ENCODE measurements at regions not wholly inside any gene's neighbourhood (a gene's known extent, or its start where the extent isn't known, plus 50 kb on each side); places are given as distances from the start of the nearest gene placed in this dataset.

GRCh38 chr13:73198991-73199411 is 140.2 kb downstream of the KLF5 start:
- DNase-seq (ENCODE audit: low spot score): no peak

GRCh38 chr13:73195091-73195490 is 136.3 kb downstream of the KLF5 start:
- DNase-seq (ENCODE audit: low spot score): no peak

GRCh38 chr13:73194310-73194709 is 135.5 kb downstream of the KLF5 start:
- DNase-seq (ENCODE audit: low spot score): no peak

GRCh38 chr13:73193554-73193953 is 134.7 kb downstream of the KLF5 start:
- DNase-seq (ENCODE audit: low spot score): no peak

DNA sequence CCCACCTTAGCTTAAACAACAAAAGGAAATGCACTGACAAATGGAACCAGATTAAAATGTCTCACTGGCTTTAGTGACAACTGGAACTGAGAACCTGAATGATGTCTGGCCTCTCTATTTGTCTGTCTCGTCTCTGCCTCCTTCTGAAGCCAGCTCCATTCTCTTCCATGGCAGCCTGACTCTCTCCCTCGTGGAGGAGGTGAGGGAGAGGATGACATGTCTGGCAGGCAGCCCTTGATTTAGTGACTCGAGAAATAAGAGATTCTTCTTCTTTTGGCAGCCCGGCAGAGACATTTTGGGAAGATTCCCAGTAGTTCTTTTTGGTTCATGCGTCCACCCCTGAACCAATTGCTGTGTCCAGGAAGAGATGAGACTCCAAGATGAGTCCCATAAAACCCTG is 131.7 kb downstream of the KLF5 start:
- DNase-seq (ENCODE audit: low spot score): no peak

DNA sequence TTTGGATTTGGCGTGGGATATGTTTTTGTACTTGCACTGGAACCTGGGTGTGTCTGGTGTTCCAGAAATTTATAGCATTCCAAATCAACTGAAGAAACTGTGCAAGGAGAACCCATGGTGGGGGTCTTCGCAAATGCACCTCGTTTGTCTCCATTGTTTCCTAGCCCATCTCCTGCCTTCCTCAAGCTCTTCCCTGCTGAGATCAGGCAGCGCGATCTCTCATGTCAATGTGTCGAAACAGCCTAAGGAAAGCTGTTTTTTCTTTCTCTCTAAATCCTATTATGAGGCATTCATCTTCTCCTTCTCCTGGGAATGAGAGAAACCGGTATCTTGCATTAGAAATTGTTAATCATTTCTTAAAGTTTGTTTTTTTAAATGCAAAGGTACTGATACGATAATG is 131.0 kb downstream of the KLF5 start:
- no peak for DNase-seq (ENCODE audit: low spot score)

GRCh38 chr13:73189362-73189761 is 130.6 kb downstream of the KLF5 start:
- no peak for DNase-seq (ENCODE audit: low spot score)

DNA sequence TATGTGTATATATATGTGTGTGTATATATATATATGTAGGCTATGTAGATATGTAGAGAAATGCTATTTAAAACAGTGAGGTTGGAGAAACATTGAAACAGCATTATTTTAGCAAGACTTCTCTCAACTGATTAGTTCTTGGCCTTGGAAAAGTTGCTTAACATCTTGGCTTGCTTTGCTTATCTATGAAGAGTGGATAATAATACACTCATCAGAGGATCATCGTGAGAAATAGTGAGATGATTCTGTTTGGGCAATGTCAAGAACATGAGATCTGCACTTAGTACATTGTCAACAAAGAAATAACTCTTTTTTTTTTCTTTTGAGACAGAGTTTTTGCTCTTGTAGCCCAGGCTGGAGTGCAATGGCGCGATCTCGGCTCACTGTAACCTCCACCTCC is 128.3 kb downstream of the KLF5 start:
- DNase-seq (ENCODE audit: low spot score): no peak

DNA sequence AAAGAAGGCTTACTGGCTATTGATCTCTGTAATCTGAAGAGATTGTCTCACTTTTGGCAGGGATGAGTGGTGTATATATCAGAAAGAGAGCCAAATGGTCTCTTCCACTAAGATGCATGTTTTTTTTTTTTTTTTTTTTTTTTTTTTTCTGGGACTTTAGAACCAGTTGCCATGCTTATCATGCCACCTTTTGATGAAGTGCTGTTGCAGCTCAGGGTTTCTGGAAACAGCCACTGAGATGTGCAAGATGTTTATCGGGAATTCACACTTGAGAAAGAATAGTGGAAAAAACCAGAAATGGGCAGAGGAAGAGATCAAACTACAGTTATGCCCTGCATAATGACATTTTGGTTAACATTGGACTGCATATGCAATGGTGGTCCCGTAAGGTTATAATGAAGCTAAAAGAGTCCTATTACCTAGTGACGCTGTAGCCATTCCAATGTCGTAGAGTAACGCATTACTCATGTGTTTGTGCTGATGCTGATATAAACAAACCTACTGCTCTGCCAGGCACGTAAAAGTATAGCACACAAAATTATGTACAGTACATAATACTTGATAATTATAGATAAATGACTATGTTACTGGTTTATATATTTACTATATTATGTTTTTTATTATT is 121.0 kb downstream of the KLF5 start:
- no peak for DNase-seq (ENCODE audit: low spot score)

- DNase-seq (ENCODE audit: low spot score): no peak
Observed at GRCh38 chr13:73177916-73178565, 119.2 kb downstream of the KLF5 start.

GRCh38 chr13:73177017-73177416 is 118.2 kb downstream of the KLF5 start:
- DNase-seq (ENCODE audit: low spot score): no peak

DNA sequence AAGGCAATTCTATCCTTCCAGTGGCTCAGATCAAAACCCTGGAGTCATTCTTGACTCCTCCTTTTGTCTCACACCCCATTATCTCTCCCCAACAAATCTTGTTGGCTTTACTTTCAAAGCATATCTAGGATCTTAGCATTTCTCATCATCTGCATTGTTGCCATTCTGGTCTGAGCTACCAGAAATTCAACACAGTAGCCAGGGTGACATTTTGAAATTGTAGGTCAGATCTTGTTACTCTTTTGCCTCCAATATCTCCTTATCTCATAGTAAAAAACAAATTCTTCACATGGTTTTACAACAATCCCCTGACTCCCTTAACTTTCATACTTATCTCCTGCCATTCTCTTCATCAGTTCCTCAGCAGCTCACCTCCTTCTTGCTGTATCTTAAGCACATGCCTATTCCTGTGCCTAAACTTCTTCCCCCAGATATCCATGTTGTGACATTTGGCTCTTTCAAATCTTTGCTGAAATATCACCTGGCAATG is 115.8 kb downstream of the KLF5 start:
- DNase-seq (ENCODE audit: low spot score): no peak

GRCh38 chr13:73173279-73173811 is 114.5 kb downstream of the KLF5 start:
- no peak for DNase-seq (ENCODE audit: low spot score)

- no peak for DNase-seq (ENCODE audit: low spot score)
Observed at GRCh38 chr13:73171926-73172325, 113.1 kb downstream of the KLF5 start.

GRCh38 chr13:73171271-73171682 is 112.5 kb downstream of the KLF5 start:
- no peak for DNase-seq (ENCODE audit: low spot score)

- no peak for DNase-seq (ENCODE audit: low spot score)
Observed at GRCh38 chr13:73169971-73170370, 111.2 kb downstream of the KLF5 start.

- DNase-seq (ENCODE audit: low spot score): no peak
Observed at GRCh38 chr13:73168953-73169401, 110.2 kb downstream of the KLF5 start.

DNA sequence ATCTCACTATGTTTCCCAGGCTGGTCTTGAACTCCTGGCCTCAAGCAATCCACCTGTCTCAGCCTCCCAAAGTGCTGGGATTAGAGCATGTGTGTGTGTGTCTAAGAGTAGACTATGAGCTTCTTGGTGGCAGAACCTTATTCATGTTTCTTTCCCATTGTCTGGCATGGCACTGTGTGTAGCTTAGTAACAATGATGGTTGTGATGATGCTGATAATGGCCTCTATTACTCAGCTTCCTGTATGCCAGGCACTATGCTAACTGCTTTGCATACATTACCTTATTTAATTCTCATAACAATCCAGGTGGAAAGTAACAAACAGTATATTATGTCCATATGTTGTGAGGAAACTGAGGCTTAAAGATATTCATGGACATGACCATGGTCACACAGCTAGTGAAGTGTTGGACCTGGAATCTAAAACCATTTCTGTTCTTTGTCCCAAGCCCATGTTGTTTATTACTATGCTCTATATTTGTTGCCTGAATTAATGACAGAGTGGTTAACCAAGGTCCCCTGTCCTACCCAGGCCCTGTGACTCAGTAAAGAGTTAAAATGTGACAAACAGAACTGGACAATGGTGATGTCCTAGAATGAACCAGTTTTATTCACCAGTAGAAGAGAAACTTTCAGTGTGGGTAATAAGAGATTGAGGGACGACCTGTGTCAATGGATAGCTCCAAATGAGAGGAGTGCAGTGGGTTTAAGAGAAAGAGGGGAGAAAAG is 109.6 kb downstream of the KLF5 start:
- DNase-seq (ENCODE audit: low spot score): peak; percentile 45

GRCh38 chr13:73167028-73167820 is 108.4 kb downstream of the KLF5 start:
- no peak for DNase-seq (ENCODE audit: low spot score)

- no peak for DNase-seq (ENCODE audit: low spot score)
Observed at GRCh38 chr13:73166204-73166603, 107.4 kb downstream of the KLF5 start.

- no peak for DNase-seq (ENCODE audit: low spot score)
Observed at GRCh38 chr13:73162912-73163911, 104.4 kb downstream of the KLF5 start.
